Activated CD4-positive, alpha-beta memory T cell treated with anti-CD3 and anti-CD28 coated beads for 36 hours (primary cell): ENCODE measurements at regions not wholly inside any gene's neighbourhood (a gene's known extent, or its start where the extent isn't known, plus 50 kb on each side); places are given as distances from the start of the nearest gene placed in this dataset.

Experiments used
- CTCF ChIA-PET: fragments of 350-600 bp; sonication (Branson Sonifier 250); formaldehyde crosslinking; loops from one replicate; lab custom pipeline; 2021; ENCODE audit warnings: antibody characterized with exemption, inconsistent platforms; lab: Charles Lee
- POLR2A ChIA-PET: fragments of 350-600 bp; sonication (Branson Sonifier 250); formaldehyde crosslinking; loops from one replicate; lab custom pipeline; 2021; ENCODE audit warnings: antibody characterized with exemption; lab: Charles Lee
- DNase-seq: peaks from one replicate; pipeline ENCODE4 v3.0.0-alpha.2; 2020
- H3K27ac Mint-ChIP-seq: one replicate; pipeline ENCODE4 v1.8.0; 2021; ENCODE audit warnings: mixed read lengths
- H3K27me3 Mint-ChIP-seq: one replicate; pipeline ENCODE4 v1.8.0; 2021; ENCODE audit warnings: mixed read lengths
- H3K36me3 Mint-ChIP-seq: one replicate; pipeline ENCODE4 v1.8.0; 2021; ENCODE audit warnings: mixed read lengths
- H3K4me1 Mint-ChIP-seq: one replicate; pipeline ENCODE4 v1.8.0; 2021; ENCODE audit warnings: low read depth, mixed read lengths
- H3K4me3 Mint-ChIP-seq: one replicate; pipeline ENCODE4 v1.8.0; 2021; ENCODE audit warnings: mild to moderate bottlenecking, mixed read lengths
- H3K9me3 Mint-ChIP-seq: one replicate; pipeline ENCODE4 v1.8.0; 2021; ENCODE audit warnings: mixed read lengths
- intact Hi-C: fragments of 100-400 bp; cut with micrococcal nuclease; formaldehyde crosslinking; loops from one replicate; pipeline ENCODE4 v1.15.1; 2023

- no peak overlapping the region for H3K27ac Mint-ChIP-seq
- no peak for DNase-seq
- intact Hi-C loops = no loop called here
- H3K4me3 Mint-ChIP-seq = no peak overlapping the region
- H3K36me3 Mint-ChIP-seq = no peaks in the 10 kb centered on the region
- no peaks in the 10 kb centered on the region for H3K4me1 Mint-ChIP-seq
- CTCF ChIA-PET = no interaction called here
- POLR2A ChIA-PET = no interaction called here
- H3K27me3 Mint-ChIP-seq = peaks cover under 1% of the 10 kb centered on the region
- H3K9me3 Mint-ChIP-seq = peaks cover 2% of the 10 kb centered on the region
These were observed 354.0 kb downstream of the UQCRFS1 start for GRCh38 chr19:28858933-28859332.

DNA sequence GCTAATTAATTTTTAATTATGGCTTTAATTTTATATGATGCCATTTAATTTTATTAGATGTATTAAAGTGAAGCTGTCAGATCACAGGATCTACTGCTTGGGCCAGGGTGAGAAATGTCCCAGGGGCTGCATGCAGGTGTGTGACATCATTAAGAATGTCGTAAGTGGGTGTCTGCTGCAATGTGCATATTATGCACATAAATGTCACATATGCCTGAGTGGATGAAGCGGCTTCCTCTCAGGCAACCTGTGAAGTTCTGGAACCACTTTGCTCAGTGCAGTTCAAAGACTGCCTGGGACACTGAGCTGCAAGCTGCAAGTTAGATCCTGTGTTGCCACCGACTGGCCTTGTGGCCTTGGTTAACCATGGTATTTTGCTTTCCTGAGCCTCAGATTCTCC lies 355.0 kb downstream of the UQCRFS1 start:
- DNase-seq = no peak
- Mint-ChIP-seq H3K9me3 (peaks cover 6% of the 10 kb centered on the region), H3K4me3 (no peak overlapping the region), H3K27me3 (peaks cover 3% of the 10 kb centered on the region), H3K36me3 (no peaks in the 10 kb centered on the region), H3K4me1 (no peaks in the 10 kb centered on the region), H3K27ac (no peak overlapping the region)
- ChIA-PET CTCF (no interaction called here), POLR2A (no interaction called here)
- intact Hi-C loops = no loop called here

DNA sequence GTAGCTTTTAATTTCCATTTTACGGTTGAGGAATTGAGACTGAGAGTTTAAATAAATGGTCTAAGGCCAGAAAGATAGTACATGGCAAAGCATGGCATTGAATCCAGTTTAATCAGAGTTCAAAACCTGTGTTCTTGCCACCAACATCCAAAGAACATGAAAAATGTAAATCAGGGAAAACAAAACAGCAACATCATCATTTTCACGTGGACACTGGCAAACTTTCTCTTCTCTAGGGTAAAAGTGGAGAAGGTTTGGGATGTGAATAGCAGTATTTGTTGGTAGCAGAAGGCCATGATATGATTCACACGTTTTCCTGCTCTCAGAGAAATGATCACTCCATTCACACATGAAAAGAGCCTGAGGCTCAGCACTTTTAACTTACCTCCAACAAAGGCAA lies 357.7 kb downstream of the UQCRFS1 start:
- Mint-ChIP-seq H3K36me3 (no peaks in the 10 kb centered on the region), H3K9me3 (peaks cover 6% of the 10 kb centered on the region), H3K27ac (no peak overlapping the region), H3K4me1 (no peaks in the 10 kb centered on the region), H3K4me3 (no peak overlapping the region), H3K27me3 (peaks cover 3% of the 10 kb centered on the region)
- intact Hi-C loops = no loop called here
- DNase-seq = no peak
- POLR2A ChIA-PET = no interaction called here
- CTCF ChIA-PET = no interaction called here

GRCh38 chr19:28847468-28847867 lies 365.5 kb downstream of the UQCRFS1 start:
- intact Hi-C loops = no loop called here
- H3K36me3 Mint-ChIP-seq = no peaks in the 10 kb centered on the region
- H3K27ac Mint-ChIP-seq = no peak overlapping the region
- H3K4me1 Mint-ChIP-seq = no peaks in the 10 kb centered on the region
- no peaks in the 10 kb centered on the region for H3K9me3 Mint-ChIP-seq
- CTCF ChIA-PET = no interaction called here
- H3K4me3 Mint-ChIP-seq = no peak overlapping the region
- DNase-seq = no peak
- POLR2A ChIA-PET = no interaction called here
- no peaks in the 10 kb centered on the region for H3K27me3 Mint-ChIP-seq

DNA sequence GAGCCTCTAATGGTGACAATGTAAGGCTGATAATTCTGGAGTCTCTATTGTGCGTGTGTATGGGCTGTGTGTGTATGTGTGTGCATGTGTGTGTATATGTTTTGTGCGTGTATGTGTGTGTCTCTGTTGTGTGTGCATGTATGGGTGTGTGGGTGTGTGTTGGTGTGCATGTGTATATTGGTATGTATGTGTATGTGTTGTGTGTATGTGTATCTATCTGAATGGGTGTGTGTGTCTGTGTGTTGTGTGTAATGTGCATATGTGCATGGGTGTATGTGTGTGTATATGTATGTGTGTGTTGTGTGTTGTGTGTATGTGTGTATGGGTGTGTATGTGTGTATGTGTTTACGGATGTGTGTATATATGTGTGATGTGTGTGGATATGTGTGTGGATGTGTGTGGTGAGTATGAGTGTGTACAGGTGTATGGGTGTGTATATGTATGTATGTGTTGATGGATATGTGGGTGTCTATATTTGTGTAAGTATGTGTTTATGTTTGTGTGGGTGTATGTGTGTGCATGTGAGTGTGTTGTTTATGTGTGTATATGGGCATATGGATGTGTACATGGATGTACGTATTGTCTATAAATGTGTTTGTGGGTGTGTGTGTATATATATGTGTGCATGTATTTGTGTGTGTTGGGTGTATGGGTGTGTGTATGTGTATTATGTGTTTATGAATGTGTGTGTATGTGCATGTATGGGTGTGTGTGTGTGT lies 366.7 kb downstream of the UQCRFS1 start:
- ChIA-PET CTCF (no interaction called here), POLR2A (no interaction called here)
- Mint-ChIP-seq H3K27me3 (no peaks in the 10 kb centered on the region), H3K4me3 (no peak overlapping the region), H3K9me3 (no peaks in the 10 kb centered on the region), H3K27ac (no peak overlapping the region), H3K4me1 (no peaks in the 10 kb centered on the region), H3K36me3 (no peaks in the 10 kb centered on the region)
- intact Hi-C loops = no loop called here
- DNase-seq = no peak

GRCh38 chr19:28843761-28844492 lies 369.0 kb downstream of the UQCRFS1 start:
- Mint-ChIP-seq H3K4me1 (no peaks in the 10 kb centered on the region), H3K36me3 (no peaks in the 10 kb centered on the region), H3K9me3 (no peaks in the 10 kb centered on the region), H3K27me3 (no peaks in the 10 kb centered on the region), H3K27ac (no peak overlapping the region), H3K4me3 (no peak overlapping the region)
- intact Hi-C loops = no loop called here
- POLR2A ChIA-PET = no interaction called here
- no peak for DNase-seq
- CTCF ChIA-PET = no interaction called here

GRCh38 chr19:28841531-28841930 lies 371.4 kb downstream of the UQCRFS1 start:
- ChIA-PET CTCF (no interaction called here), POLR2A (no interaction called here)
- Mint-ChIP-seq H3K4me1 (no peaks in the 10 kb centered on the region), H3K4me3 (no peak overlapping the region), H3K36me3 (no peaks in the 10 kb centered on the region), H3K27me3 (no peaks in the 10 kb centered on the region), H3K27ac (no peak overlapping the region), H3K9me3 (no peaks in the 10 kb centered on the region)
- no peak for DNase-seq
- intact Hi-C loops = no loop called here

DNA sequence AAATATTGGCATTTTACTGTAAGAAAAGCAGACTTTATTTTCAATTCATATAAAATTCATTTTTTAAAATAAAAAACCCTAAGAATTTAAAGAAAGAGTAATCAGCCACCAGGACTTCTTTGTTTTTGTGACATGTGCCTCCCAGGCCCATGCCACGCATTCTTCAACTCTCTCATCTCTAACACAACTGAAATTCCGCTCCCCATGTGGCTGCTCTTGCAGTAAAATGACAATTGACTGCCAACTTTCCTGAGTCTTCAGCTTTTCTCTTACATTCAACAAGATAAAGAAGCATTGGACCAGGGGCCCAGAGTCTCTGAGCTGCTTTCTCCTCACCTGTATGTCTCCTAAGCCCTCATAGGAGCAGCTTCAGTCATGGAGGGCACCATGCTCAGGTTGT lies 372.1 kb downstream of the UQCRFS1 start:
- ChIA-PET POLR2A (no interaction called here), CTCF (no interaction called here)
- H3K9me3 Mint-ChIP-seq = no peaks in the 10 kb centered on the region
- H3K27ac Mint-ChIP-seq = no peak overlapping the region
- H3K36me3 Mint-ChIP-seq = no peaks in the 10 kb centered on the region
- no peaks in the 10 kb centered on the region for H3K4me1 Mint-ChIP-seq
- intact Hi-C loops = no loop called here
- H3K27me3 Mint-ChIP-seq = no peaks in the 10 kb centered on the region
- H3K4me3 Mint-ChIP-seq = no peak overlapping the region
- DNase-seq = no peak

GRCh38 chr19:28839455-28839854 lies 373.5 kb downstream of the UQCRFS1 start:
- H3K4me1 Mint-ChIP-seq = no peaks in the 10 kb centered on the region
- no peak for DNase-seq
- no peak overlapping the region for H3K4me3 Mint-ChIP-seq
- ChIA-PET CTCF (no interaction called here), POLR2A (no interaction called here)
- no peaks in the 10 kb centered on the region for H3K9me3 Mint-ChIP-seq
- intact Hi-C loops = no loop called here
- H3K27ac Mint-ChIP-seq = no peak overlapping the region
- H3K27me3 Mint-ChIP-seq = no peaks in the 10 kb centered on the region
- no peaks in the 10 kb centered on the region for H3K36me3 Mint-ChIP-seq

GRCh38 chr19:28838909-28839308 lies 374.0 kb downstream of the UQCRFS1 start:
- intact Hi-C loops = no loop called here
- Mint-ChIP-seq H3K4me1 (no peaks in the 10 kb centered on the region), H3K4me3 (no peak overlapping the region), H3K27me3 (no peaks in the 10 kb centered on the region), H3K27ac (no peak overlapping the region), H3K9me3 (no peaks in the 10 kb centered on the region), H3K36me3 (no peaks in the 10 kb centered on the region)
- CTCF ChIA-PET = no interaction called here
- POLR2A ChIA-PET = no interaction called here
- no peak for DNase-seq

- Mint-ChIP-seq H3K36me3 (no peaks in the 10 kb centered on the region), H3K4me3 (no peak overlapping the region), H3K4me1 (no peaks in the 10 kb centered on the region), H3K27me3 (no peaks in the 10 kb centered on the region), H3K27ac (no peak overlapping the region), H3K9me3 (no peaks in the 10 kb centered on the region)
- CTCF ChIA-PET = no interaction called here
- no peak for DNase-seq
- POLR2A ChIA-PET = no interaction called here
- intact Hi-C loops = no loop called here
These were observed 376.5 kb downstream of the UQCRFS1 start for GRCh38 chr19:28836421-28836820.

- H3K9me3 Mint-ChIP-seq = no peaks in the 10 kb centered on the region
- POLR2A ChIA-PET = no interaction called here
- no peak overlapping the region for H3K27ac Mint-ChIP-seq
- no peaks in the 10 kb centered on the region for H3K36me3 Mint-ChIP-seq
- DNase-seq = no peak
- CTCF ChIA-PET = no interaction called here
- H3K27me3 Mint-ChIP-seq = no peaks in the 10 kb centered on the region
- intact Hi-C loops = no loop called here
- H3K4me1 Mint-ChIP-seq = no peaks in the 10 kb centered on the region
- no peak overlapping the region for H3K4me3 Mint-ChIP-seq
These were observed 378.0 kb downstream of the UQCRFS1 start for GRCh38 chr19:28834996-28835395.

GRCh38 chr19:28831462-28831861 lies 381.5 kb downstream of the UQCRFS1 start:
- Mint-ChIP-seq H3K36me3 (no peaks in the 10 kb centered on the region), H3K9me3 (no peaks in the 10 kb centered on the region), H3K4me3 (no peak overlapping the region), H3K27ac (no peak overlapping the region), H3K27me3 (no peaks in the 10 kb centered on the region), H3K4me1 (no peaks in the 10 kb centered on the region)
- ChIA-PET CTCF (no interaction called here), POLR2A (no interaction called here)
- DNase-seq = no peak
- intact Hi-C loops = no loop called here
